ENCODE measurements at regions not wholly inside any gene's neighbourhood (a gene's known extent, or its start where the extent isn't known, plus 50 kb on each side); places are given as distances from the start of the nearest gene placed in this dataset.

GRCh38 chr2:2850859-2851258 is 519.8 kb upstream of the MYT1L start:
- TF ChIP-seq EZH2phosphoT487 (IDR thresholded peaks at IDR 0.05; ENCODE audit: borderline replicate concordance, low read length) (no peak), CTCF (IDR thresholded peaks at IDR 0.05; ENCODE audit: low read depth, low read length, poor library complexity, severe bottlenecking) (no peak)

All from DOHH2 (cell line).